ENCODE measurements at regions not wholly inside any gene's neighbourhood (a gene's known extent, or its start where the extent isn't known, plus 50 kb on each side); places are given as distances from the start of the nearest gene placed in this dataset.

DNA sequence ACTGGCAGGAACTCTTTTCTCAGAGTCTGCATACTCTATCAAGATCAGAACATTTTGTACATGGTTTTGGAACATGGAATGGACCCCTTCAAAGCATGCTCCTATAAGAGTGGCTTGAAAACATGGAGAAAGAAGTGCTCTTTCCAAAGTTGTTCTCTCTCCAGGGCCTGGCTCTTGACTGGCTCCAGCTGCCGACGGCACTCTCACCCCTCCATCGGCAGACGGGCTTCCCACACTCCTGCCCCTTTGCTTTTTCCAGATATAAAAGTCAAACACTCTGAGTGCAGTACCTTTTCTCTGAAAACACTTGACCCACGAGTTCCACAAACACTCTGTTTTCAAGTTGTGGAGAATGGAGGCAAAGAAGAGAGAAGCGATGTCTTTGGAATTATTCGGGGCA, 72.5 kb upstream of the ONECUT1 start (continued):
- TF ChIP-seq SRF (IDR thresholded peaks at IDR 0.05; ENCODE audit: low read depth): no peak
- TF ChIP-seq ELF1 (IDR thresholded peaks at IDR 0.05; ENCODE audit: borderline replicate concordance, low read depth): no peak
- TF ChIP-seq RAD21 (IDR thresholded peaks at IDR 0.05; ENCODE audit: low read depth): no peak
- TF ChIP-seq, protein P1, sequence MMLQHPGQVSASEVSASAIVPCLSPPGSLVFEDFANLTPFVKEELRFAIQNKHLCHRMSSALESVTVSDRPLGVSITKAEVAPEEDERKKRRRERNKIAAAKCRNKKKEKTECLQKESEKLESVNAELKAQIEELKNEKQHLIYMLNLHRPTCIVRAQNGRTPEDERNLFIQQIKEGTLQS (IDR thresholded peaks at IDR 0.05): no peak
- no peak for TF ChIP-seq YY1 (IDR thresholded peaks at IDR 0.05; ENCODE audit: extremely low read depth, insufficient replicate concordance, low read depth, low read length)
- no peak for TF ChIP-seq SP1 (IDR thresholded peaks at IDR 0.05; ENCODE audit: low read depth)

DNA sequence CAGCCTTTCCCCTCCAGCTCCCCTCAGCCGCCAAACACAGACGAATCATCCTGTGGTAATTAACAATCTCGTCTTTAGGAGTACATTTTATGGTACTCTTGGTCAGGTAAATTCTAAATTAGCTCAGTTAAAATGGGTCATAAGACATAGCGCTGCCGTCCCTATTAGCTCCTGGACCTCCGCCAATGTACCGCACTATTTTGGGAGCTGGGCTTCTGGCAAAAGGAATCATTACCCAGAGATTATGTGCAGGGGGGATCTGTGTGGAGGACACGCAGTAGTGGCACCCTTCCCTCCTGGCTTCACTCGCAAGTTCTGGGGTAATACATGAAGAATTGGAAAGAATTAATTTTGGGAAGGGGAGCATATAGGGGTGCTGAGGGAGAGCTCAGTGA, 68.6 kb upstream of the ONECUT1 start:
- CTCF ChIA-PET: no interaction called here
- no peaks in the 10 kb centered on the region for H3K9me3 ChIP-seq (ENCODE audit: control insufficient read depth in 1 of 2, insufficient read depth in 1 of 2, low read depth in 1 of 2, low read length in 2 of 2)

More for the DNA sequence above, 68.6 kb upstream of the ONECUT1 start:
- no peak overlapping the region for H3K9ac ChIP-seq (ENCODE audit: low read length)
- no peaks in the 10 kb centered on the region for H3K9me2 ChIP-seq (ENCODE audit: insufficient read depth)
- no peaks in the 10 kb centered on the region for H4K20me1 ChIP-seq (ENCODE audit: insufficient read depth)
- no TSS peak for BruUV-seq (replicated peaks)
- TF ChIP-seq, protein P1 (IDR thresholded peaks at IDR 0.05): no peak
- TF ChIP-seq TCF7L2 (IDR thresholded peaks at IDR 0.05; ENCODE audit: borderline replicate concordance, extremely low read depth, insufficient read depth, insufficient read length) (no peak), EZH2phosphoT487 (IDR thresholded peaks at IDR 0.05; ENCODE audit: borderline replicate concordance) (no peak), POLR2AphosphoS5 (IDR thresholded peaks at IDR 0.05; ENCODE audit: low read depth, low read length) (no peak), ZNF274 (IDR thresholded peaks at IDR 0.05; ENCODE audit: low read depth, low read length) (no peak), ELF1 (IDR thresholded peaks at IDR 0.05; ENCODE audit: borderline replicate concordance, low read depth) (no peak), SIN3A (IDR thresholded peaks at IDR 0.05; ENCODE audit: low read depth) (no peak), EZH2 (IDR thresholded peaks at IDR 0.05) (no peak), ZFX (IDR thresholded peaks at IDR 0.05) (no peak)
- TF ChIP-seq, protein P2, sequence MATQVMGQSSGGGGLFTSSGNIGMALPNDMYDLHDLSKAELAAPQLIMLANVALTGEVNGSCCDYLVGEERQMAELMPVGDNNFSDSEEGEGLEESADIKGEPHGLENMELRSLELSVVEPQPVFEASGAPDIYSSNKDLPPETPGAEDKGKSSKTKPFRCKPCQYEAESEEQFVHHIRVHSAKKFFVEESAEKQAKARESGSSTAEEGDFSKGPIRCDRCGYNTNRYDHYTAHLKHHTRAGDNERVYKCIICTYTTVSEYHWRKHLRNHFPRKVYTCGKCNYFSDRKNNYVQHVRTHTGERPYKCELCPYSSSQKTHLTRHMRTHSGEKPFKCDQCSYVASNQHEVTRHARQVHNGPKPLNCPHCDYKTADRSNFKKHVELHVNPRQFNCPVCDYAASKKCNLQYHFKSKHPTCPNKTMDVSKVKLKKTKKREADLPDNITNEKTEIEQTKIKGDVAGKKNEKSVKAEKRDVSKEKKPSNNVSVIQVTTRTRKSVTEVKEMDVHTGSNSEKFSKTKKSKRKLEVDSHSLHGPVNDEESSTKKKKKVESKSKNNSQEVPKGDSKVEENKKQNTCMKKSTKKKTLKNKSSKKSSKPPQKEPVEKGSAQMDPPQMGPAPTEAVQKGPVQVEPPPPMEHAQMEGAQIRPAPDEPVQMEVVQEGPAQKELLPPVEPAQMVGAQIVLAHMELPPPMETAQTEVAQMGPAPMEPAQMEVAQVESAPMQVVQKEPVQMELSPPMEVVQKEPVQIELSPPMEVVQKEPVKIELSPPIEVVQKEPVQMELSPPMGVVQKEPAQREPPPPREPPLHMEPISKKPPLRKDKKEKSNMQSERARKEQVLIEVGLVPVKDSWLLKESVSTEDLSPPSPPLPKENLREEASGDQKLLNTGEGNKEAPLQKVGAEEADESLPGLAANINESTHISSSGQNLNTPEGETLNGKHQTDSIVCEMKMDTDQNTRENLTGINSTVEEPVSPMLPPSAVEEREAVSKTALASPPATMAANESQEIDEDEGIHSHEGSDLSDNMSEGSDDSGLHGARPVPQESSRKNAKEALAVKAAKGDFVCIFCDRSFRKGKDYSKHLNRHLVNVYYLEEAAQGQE (IDR thresholded peaks at IDR 0.05; ENCODE audit: low read depth): no peak
- TF ChIP-seq, protein P3, sequence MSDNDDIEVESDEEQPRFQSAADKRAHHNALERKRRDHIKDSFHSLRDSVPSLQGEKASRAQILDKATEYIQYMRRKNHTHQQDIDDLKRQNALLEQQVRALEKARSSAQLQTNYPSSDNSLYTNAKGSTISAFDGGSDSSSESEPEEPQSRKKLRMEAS (IDR thresholded peaks at IDR 0.05): no peak
- peaks cover 72% of the 10 kb centered on the region for H3K27me3 ChIP-seq (ENCODE audit: insufficient read depth, low read length)
- no peak overlapping the region for H2AFZ ChIP-seq (ENCODE audit: low read depth, low read length, poor library complexity, severe bottlenecking)
- DNase-seq (ENCODE audit: low read depth, low spot score) (no peak), ATAC-seq (no peak)
- H3K27ac ChIP-seq (ENCODE audit: low read depth, low read length): no peak overlapping the region
- no peaks in the 10 kb centered on the region for H3K79me2 ChIP-seq (ENCODE audit: insufficient read depth, low read length)
- ChIA-PET RAD21 (ENCODE audit: low non-redundant PET in 1 of 2, low total read pairs in 2 of 2, uncharacterized antibody in 2 of 2, unreplicated experiment in 2 of 2) (no interaction called here), POLR2A (no interaction called here)
- H3K4me1 ChIP-seq (ENCODE audit: control insufficient read depth in 1 of 2, insufficient read depth in 2 of 2, low read length in 2 of 2): no peaks in the 10 kb centered on the region
- H3K36me3 ChIP-seq (ENCODE audit: control insufficient read depth in 1 of 2, insufficient read depth in 2 of 2, low read length in 2 of 2): no peaks in the 10 kb centered on the region
- H3K4me2 ChIP-seq (ENCODE audit: low read length): no peak overlapping the region
- H3K4me3 ChIP-seq (replicated peaks in 1 of 2; ENCODE audit: low read depth in 1 of 2, low read length in 2 of 2): no peak overlapping the region
- intact Hi-C loops (cut with micrococcal nuclease): no loop called here
